HG03442 (cell line): ENCODE measurements at regions not wholly inside any gene's neighbourhood (a gene's known extent, or its start where the extent isn't known, plus 50 kb on each side); places are given as distances from the start of the nearest gene placed in this dataset.

Source experiments
- ATAC-seq: cut with Tn5 transposase; IDR thresholded peaks from one replicate; pipeline ENCODE4 v1.9.1; 2021; ENCODE audit warnings: mild to moderate bottlenecking, moderate library complexity; ENCODE audit not compliant: unreplicated experiment

DNA sequence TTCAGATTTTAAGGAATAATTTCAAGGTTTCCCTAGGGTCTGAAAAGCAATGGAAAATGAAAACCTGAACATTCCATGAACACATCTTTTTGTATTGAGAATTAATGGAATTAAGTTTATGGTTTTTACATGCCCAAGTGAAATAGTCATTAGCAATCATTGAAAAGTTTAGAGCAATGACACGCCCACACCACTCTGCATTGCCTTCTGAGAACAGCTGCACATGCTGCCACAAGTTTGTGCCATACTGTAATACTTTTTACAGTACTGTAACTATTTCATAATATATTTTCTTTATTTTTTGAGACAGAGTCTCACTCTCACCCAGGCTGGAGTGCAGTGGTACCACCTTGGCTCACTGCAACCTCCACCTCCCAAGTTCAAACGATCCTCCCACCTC is 345.2 kb upstream of the PMFBP1 start:
- ATAC-seq, result no peak

DNA sequence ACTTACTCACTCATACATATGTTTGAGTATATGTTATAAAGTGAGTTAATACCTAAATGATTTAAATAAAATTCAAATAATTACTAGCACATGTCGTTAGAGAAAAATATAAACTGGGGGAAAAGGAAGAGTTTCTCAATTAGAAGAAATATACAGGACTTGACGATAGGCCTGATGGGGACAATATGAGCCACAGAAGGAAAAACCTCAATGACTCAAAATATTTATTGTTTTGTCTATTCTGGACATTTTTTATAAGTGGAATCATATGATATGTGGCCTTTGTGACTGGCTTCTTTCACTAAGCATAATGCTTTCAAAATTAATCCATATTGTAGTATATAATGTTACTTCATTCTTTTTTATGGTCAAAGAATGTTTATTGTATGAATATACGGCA is 339.2 kb upstream of the PMFBP1 start:
- no peak for ATAC-seq

DNA sequence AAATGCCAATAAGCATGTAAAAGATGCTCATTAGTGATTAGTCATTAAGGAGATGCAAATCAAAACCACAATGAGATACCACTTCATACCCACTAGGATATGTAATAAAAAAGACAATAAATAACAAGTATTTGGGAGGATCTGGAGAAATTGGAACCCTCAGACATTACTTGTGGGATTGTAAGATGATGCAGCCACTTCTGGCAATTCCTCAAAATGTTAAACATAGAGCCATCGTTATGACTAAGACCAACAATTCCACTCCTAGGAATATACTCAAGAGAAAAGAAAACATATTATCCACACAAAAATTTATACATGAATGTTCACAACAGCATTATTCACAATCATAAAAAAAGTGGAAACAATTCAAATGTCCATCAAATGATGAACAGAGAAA is 336.2 kb upstream of the PMFBP1 start:
- no peak for ATAC-seq

DNA sequence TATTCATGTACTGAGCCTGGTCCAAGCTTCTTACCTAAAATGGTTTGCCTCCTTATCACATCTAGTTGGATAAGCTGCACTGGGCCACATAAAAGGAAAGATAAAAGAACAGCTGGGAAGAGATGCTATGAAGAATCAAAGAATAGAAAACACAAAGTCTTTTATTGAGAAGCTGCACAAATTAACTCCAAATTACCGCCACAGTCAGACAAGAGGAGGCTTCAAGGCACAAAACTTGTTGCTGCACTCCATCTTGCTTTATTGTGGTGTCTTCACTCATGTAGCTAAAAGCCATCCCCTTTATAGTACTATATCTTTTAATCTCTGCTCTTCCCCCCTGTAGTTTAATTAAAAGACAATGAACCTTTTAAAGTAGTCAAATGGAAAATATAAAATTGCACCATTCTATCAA is 330.6 kb upstream of the PMFBP1 start:
- ATAC-seq, result no peak

DNA sequence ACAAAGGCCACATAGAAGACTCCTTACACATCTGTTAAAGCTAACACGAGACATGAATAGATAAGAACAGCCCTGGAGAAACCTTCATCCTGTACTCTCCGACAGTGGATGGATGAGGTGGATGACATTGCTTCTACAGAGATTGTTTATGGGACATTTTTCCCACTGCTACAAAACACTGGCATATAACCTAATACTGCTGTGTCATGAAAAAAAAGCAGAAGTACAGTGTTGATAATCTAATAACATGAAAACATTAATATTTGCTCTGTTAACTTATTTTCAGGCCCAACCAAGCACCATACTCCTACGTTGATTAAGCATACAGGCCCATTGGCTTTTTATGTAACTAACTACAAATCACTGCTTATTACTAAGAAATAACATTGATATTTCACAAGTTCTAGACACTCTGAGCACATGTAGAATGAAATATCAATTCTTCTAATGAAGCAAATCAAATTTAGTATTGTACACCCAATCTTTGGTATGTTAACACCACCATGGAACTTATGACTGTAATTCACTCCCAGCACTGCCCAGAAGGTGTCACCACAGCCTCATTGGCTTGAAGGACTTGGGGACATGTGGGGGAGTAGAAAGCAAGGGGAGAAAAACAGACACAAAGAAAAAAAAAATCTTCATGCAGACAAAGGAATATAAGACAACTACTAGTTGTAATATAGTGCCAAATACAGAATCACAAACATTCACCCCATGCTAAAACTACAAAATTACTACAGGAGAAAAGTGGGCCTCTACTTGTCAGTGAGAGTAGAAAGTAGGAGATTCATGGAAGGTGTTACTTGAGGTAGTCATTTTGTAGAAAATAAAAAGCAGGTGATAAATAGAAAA is 330.0 kb upstream of the PMFBP1 start:
- ATAC-seq, result no peak

DNA sequence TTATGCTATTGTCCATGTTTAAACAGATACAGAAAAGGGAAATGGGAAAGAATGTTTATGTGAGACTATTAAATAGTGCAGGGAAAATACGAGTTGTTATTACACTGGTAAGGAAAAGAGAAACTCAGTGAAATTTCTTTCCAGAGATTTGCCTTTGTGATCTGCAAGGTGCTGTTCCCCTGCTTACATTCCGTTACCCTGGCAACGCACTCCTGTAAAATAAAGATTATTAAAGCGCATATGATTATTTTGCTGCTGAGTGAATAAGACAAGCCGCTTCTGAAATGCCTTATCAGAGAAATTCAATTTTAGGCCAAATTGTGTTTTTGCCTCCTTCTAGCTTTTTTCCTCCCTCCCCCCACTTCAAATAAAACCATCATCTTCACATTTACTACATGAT is 328.6 kb upstream of the PMFBP1 start:
- no peak for ATAC-seq

DNA sequence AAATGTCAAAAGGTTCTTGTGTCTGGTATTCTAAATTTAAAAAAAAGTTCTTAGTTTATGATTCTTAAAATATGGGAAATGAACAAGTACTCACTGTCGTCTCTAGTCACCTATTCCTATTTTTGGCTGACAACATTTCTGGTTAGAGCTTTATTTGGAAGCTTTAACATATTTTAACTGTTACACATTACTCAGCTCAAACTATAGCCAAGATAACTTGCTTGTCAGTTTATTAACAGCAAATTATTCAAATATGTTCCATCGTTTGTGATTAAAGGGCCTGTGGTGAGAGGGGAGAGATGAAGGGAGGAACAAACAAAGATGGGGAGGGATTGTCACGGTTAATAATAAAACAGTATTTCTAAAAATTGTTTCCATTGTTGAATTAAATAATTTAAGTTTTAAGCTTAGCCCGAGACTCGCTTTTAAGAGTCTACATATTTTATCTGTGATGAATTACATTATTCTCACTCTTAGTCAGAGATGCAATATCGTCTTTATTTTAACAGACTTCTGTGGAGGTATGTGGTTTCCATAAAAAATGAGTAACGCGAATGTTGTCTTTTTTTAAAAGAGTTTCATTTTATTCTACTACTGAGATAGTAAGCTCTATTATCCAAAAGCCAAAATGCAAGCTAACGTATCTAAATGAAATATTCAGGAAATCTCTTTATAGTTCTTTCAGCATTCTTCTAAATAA is 321.9 kb upstream of the PMFBP1 start:
- no peak for ATAC-seq

DNA sequence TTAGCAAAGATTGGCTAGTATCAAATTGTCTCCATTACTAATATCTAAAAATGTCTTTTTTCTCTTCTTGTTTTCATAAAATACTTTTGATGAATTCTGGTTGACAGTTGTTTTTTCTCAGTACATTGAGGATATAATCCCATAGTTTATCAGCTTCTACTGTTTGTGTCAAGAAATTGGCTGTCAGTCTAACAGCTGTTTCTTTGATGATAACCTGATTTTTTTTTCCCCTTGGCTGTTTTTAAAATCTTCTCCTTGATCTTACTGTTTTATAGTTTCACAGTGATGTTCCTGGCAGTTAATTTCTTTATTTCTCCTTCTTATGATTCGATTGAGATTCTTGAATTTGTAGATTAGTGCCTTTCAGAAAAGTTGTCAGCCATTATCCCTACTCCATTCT is 315.3 kb upstream of the PMFBP1 start:
- ATAC-seq, result no peak

DNA sequence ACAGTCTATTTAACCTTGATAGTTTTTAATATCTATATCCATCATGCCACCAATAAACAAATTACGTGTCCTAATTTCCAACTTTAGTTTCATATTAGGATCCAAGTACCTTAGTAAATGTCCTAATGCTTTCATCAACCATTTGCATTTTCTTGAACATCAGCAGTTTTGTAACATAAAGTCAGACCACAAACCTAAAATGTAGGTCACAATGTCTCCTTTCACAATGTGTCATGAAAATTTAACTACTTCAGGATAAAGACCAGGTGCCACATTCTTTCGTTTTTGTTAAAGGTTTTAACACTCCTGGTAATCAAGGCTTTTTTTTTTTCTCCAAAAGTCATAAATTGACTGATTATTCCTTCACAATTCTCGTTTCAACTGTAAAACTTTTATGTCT is 310.7 kb upstream of the PMFBP1 start:
- ATAC-seq, result peak; percentile 49

DNA sequence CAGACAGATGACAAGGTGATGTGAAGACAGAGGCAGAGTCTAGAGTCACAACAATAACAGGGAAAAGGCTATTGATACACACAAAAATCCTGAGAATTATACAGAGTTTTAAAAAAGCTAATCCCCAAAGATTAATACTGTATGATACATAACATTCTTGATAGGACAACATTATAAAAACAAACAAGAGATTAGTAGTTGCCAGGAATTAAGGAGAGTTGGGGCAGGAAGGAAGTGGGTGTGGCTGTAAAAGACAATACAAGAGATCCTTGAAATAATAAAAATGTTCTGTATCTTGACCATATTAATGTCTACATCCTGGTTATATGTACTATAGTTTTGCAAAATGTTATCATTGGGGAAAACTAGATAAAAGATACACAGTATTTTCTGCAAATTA is 309.5 kb upstream of the PMFBP1 start:
- no peak for ATAC-seq

DNA sequence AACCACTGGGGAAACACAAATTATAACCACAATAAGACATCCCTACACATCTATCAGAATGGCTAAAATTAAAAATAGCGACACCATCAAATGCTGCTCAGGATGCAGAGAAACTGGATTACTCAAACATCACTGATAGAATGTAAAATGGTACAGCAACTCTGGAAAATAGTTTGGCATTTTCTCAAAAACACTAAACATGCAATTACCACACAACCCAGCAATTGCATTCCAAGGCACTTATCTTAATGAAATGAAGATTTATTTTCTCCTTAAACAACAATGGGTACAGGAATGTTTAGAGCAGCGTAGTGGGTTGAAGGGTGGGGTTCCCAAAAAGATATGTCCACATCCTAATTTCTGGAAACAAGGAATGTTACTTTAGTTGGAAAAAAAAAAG is 309.0 kb upstream of the PMFBP1 start:
- no peak for ATAC-seq

DNA sequence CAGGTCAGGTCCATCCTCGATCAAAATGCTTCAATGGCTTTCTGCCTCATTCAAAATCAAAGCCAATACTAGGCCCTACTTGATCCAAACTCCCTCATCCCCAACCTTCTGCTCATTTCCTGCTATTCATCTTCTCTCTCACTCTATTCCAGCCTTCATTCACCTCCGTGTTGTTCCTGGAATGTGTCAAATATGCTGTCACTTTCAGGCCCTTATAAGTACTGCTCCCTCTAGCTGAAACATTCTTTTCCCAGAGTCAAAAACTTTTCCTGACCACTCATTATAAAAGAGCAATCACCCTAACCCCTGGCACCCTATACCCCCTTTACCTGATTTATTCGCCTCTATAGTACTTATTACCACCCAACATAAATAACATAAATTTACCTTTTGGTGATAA is 303.7 kb upstream of the PMFBP1 start:
- no peak for ATAC-seq

DNA sequence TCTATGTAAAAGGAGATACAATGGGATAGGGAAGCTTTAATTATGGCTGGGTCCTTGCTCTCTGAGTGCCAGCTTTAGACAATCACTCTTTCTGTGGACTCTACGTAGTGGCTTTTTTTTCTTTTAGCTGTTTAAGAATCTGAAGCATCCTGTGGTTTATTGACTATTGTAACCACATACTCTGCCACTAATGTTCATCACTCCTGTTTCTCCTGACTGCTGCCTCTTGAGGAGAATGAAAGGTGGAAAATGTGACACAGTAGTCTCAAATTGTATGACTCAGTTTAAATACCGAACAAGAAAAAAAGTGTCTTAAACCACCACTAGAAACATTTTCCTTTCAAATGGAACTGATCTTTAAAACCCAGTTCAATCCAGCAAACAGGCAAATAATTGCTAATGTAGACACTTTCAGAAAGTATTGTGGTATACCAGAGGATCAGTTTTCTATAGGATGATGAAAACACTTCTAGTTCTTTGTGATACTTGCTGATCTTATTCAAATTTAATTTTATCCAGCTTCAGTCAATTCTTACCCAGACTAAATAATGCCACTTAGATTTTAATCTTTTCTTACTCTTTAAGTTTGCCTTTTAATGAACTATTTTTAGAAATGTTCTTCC is 302.7 kb upstream of the PMFBP1 start:
- ATAC-seq, result no peak

DNA sequence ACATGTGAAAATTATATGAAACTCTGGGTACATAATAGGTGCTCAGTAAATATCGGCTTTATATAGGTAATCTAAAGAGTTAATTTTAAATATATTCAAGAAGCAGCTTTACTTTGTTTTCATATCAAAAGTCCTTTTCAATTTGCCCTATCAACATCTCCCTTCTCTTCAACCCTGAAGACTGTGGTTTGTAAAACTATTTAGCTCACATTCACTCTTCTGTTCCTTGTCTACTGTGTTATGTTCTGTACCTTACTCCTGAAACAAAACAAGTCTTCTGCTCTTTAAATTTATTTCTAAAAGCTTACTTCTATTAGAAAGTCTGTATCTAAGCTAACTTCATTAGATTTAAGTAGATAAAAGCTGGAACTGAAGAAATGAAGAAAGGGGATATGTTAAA is 301.7 kb upstream of the PMFBP1 start:
- ATAC-seq, result no peak

DNA sequence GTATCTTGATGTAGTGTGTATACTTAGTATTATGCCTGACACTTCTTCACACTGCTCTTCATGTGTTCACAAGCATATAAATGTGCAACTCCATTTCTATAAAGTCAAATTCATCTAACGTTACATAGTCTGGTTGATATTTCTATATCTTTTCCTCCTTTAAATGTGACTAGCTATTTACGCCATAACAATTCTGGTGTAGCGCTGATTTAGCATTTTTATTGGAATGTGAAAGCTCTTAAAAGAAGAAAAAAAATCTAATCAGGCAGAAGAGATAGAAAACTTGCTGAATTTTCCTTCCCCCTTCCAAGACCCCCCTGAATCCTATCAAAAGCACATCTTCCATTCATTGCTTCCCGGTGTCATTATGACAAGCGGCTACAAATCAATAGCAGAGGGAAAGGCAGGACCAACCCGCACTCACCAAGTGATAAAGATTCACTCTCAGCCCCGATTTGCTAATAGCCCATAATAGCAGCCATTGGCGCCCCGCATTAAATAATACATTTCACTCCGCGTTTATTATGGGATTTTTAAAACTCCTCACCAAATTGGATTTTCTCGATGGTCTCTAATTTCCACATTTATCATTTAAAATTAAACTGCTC is 299.5 kb upstream of the PMFBP1 start:
- ATAC-seq, result no peak

DNA sequence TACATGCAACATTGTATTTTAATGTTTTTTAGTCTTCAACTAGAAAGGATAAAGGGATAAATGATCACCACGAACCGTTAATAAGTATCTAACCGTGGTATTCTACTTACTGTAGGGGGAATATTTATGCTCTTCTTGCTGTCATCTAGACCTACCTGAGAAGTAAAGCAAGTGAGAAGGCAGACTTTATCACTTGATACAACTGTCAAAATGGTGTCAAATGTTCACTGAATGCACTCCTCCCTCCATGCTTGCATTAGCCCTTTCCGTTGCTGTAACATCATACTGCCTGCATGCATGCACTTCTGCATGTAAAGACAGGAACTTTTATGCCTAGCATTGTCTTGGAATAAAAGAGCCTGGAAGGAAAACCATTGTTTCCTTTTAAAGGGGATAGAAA is 298.6 kb upstream of the PMFBP1 start:
- ATAC-seq, result no peak

DNA sequence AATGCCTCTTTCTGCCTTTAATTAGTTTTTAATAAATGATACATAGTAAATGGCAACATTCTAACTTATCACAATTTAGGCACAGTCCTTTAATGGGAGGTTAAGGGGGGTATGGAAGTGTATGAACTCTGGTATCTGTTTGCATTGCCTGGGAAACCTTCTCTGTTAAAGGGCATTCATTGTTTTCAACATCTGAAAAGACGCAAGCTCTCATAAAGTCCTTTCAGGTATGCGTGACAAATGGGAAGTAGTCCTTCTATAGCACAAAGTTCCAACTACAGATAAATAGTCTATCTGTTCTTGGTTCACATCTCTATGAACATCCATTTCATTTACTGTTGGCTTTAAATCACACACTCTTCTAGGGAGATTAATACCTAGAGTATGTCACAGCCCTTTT is 298.0 kb upstream of the PMFBP1 start:
- no peak for ATAC-seq

DNA sequence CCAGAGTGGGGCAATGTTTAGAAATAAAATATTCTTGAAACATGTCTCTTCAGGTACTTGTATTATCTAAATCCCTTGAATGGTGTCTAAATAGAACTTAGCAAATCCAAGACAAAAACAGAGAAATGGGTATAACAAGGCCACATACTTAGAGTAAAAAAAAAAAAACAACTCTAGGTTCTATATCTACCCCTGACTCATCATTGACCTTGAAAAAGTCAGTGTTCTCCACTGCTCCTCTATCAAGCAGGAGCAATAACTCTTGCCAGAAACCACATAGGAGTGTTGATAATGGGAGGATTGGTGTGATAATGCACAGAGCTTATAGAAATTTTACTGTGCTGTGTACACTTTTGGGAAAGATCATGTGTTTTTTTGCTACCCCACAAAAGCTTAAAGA is 296.6 kb upstream of the PMFBP1 start:
- ATAC-seq, result no peak

DNA sequence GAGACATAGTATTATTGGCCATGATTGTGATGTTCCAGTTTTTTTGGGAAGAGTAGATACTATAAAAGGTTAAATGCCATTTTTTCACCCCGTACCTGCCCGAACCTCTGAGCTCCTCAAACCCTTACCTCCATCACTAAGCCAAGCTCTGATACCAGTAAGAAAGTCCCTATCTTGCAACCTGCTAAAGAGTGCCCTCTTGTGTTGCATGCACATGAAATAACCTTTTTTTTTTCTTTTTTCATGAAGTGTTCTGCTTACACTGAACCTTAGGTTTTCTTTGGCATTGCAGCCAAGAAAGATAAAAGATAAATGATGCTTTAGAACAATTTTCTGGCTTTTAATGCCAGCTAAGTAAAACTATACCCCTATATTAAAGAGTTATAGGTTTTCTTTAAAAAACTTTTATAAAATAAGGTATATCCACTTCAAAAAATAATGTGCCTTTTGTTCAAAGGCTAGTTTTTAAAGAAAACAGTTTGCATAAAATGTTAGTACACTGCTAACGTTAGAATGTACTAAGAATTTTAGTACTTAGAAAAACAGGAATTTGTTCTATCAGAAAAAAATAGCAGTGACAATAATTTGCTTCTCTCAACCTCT is 295.3 kb upstream of the PMFBP1 start:
- no peak for ATAC-seq

DNA sequence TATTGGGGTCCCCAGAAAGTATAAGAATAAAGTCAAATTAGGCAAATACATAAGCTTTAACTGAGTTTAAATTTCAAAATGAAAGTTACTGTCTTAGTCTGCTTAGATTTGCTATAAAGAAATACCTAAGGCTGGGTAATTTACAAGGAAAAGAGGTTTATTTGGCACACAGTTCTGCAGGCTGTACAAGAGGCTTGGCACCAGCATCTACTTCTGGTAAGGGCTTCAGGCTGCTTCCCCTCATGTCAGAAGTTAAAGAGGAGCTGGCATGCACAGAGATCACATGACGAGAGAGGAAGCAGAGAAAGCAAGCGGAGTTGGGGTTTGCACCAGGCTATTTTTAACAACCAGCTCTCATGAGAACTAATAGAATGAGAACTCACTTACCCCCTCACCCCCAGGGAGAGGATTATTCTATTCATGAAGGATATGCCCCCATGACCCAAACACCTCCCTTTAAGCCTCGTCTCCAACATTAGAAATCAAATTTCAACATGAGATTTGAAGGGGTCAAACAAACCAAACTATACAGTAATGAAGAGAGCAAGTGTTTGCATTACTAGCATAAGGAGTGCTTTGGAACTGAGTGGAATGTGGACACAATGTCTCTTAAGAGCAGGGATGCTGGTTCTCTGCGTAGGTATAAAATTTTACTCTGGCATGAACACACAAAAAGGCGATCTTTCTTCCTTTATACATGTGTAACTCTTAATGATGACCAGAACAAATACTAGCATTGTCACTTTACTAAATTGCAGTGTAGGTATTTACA is 292.8 kb upstream of the PMFBP1 start:
- ATAC-seq, result no peak

DNA sequence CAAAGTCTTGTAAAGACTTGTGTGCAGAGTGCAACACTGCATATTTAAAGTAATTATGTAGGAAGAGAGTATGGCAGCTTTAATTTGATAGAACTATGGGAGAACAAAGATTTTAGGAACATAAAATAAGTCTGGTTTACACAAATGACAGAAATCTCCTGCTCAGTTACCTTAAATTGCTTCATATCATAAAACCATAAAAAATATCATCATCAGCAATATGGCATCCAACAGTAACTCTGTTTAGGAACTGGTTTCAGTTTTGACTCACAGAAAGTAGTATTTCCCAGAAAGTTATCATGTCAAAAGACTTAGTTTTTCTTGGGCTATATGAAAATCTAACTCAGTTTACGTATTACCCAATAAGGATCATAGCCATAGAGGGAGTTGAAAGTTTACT is 292.1 kb upstream of the PMFBP1 start:
- ATAC-seq, result no peak
